DMS 273 treated with DMSO at 0.1 percent for 48 hours (cell line): ENCODE measurements at regions not wholly inside any gene's neighbourhood (a gene's known extent, or its start where the extent isn't known, plus 50 kb on each side); places are given as distances from the start of the nearest gene placed in this dataset.
"Not testable (repeated sequence)": the region's sequence is repeated elsewhere in the genome, so short reads cannot be mapped to it uniquely, and the experiment has no call there.

Experiments
- DNase-seq: peaks from one replicate; lab custom pipeline; 2025; lab: John Stamatoyannopoulos, UW

DNA sequence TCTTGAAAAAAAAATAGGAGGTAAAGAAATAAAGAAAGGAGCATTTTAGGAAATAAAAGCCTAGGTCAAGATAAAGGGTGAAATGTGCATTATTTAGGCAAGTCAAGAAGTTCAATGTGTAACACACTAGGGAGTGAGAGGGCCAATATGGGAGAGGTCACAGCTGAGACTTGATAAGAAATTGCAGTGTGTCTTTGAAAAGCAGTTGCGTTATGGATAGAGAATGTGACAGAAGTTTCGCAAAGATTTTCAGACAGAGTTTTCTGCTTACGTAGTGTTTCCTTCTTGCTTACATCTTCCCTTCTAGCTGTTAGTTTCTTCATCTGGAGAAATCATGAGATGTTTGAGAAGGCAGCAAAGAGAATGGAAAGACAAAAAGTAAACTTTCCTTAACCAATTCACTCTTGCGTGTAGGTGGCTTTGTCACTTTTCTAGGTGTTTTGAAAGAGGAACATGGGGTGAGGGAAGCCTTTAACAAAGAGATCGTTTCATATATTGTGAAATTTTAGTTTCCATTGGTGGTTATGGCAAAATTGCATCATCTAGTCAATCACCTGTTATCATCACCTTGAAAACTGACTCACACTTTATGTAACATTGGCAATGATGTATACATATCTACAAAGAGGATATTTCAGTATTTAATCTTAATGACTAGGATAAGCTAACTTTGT lies 975.5 kb downstream of the OLFM4 start:
- DNase-seq = no peak

DNA sequence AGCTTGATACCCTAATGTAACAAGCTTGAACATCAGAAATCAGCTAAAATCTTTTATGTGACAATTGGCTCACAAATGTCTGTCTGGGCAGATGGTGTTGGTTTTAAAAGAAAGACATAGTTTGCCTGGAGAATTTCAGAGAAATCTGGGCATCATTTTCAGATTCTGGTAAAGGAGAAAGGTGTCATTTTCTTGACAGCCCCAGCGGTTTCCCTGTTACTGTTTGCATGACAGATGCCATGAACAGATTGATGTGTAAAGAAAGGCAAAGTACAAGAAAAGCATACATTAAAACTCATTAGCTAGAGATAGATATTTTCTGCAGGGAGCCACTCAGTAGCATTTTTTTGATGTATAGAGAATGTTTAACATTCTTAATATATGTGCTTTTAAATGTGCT lies 987.9 kb downstream of the OLFM4 start:
- DNase-seq = no peak

GRCh38 chr13:54018485-54018884 lies 989.9 kb downstream of the OLFM4 start:
- no peak for DNase-seq

GRCh38 chr13:54029226-54029625 lies 1000.6 kb downstream of the OLFM4 start:
- DNase-seq = no peak

GRCh38 chr13:54029720-54030119 lies 1001.1 kb downstream of the OLFM4 start:
- no peak for DNase-seq

DNA sequence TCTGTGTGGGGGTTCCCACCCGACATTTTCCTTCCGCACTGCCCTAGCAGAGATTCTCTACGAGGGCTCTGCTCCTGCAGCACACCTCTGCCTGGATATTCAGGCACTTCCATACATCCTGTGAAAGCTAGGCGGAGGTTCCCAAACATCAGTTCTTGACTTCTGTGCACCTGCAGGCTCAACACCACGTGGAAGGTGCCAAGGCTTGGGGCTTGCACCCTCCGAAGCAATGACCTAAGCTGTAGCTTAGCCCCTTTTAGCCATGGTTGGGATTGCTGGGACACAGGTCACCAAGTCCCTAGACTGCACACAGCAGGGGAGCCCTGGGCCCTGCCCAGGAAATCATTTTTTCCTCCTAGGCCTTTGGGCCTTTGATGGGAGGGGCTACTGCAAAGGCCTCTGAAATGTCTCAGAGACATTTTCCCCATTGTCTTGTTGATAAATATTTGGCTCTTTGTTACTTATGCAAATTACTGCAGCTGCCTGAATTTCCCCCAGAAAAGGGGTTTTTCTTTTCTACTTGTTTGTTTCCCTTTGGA lies 1004.8 kb downstream of the OLFM4 start:
- DNase-seq = no peak

DNA sequence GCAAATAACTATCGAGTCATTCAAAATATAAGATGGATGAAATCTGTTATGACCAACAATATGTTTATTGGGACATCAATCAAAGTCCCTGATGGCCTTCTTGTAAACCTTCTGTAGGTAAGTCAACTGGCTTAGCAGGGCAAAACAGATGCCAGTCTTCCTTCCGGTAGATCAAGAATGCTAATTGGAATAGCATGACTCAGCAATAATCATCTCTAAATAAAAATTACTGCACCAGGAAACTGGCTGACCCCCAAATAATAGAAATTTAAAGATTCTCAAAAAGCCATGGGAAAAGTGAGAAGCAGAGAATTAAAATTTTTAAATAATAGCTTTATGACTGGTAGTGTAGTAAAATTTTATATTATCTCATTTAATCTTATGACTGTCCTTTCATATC lies 1005.4 kb downstream of the OLFM4 start:
- no peak for DNase-seq

DNA sequence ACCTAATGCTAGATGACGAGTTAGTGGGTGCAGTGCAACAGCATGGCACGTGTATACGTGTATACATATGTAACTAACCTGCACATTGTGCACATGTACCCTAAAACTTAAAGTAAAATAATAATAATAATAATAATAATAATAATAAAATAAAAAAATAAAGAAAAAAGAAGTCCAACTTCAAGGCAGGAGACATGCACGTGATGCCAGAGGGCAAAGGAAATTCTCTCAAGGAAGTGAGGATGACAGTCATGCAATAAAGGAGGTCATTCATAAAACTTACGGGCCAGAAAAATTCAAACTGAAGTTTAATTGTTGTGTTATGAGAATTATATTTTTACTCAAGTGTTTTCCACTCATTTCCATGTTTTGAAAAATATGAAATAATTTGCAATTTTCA lies 1028.8 kb downstream of the OLFM4 start:
- not testable (repeated sequence) for DNase-seq

DNA sequence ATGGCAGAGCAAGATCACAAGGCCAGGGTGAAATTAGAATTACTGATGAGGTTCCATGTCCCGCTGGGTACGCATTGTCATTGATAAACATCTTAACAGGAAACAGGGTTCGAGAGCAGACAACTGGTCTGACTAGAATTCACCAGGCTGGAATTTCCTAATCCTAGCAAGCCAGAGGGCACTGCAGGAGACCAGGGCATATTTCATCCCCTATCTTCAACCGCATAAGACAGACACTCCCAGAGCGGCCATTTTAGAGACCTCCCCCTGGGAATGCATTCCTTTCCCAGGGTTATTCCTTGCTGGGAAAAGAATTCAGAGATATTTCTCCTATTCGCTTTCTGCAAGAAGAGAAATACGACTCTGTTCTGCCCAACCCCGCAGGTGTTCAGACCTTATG lies 1041.3 kb downstream of the OLFM4 start:
- DNase-seq = not testable (repeated sequence)

GRCh38 chr13:54077569-54077968 lies 1049.0 kb downstream of the OLFM4 start:
- no peak for DNase-seq

GRCh38 chr13:54078271-54078870 lies 1049.8 kb downstream of the OLFM4 start:
- no peak for DNase-seq

- DNase-seq = not testable (repeated sequence)
Observed at GRCh38 chr13:54082309-54082708, 1053.7 kb downstream of the OLFM4 start.

DNA sequence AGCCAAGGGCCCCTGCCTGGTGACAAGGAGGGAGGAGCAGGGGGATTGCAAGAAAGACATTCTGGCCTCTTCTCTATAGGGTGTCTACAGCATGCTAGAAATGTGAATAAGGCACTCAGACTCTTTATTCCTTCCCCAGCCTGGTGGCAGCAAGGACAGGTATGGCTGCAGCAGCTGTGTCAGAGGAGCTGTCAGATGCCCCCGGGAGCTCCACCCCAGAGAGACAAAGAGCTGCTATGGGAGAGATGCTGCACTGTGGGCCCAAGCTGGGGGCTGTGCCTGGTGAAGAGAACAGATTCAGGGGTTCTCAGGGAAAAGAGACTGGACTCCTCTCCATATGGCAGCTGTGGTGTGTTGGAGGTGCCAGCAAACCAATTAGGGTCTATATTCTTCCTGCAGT lies 1063.3 kb downstream of the OLFM4 start:
- no peak for DNase-seq

GRCh38 chr13:54092686-54093085 lies 1064.1 kb downstream of the OLFM4 start:
- DNase-seq = no peak

DNA sequence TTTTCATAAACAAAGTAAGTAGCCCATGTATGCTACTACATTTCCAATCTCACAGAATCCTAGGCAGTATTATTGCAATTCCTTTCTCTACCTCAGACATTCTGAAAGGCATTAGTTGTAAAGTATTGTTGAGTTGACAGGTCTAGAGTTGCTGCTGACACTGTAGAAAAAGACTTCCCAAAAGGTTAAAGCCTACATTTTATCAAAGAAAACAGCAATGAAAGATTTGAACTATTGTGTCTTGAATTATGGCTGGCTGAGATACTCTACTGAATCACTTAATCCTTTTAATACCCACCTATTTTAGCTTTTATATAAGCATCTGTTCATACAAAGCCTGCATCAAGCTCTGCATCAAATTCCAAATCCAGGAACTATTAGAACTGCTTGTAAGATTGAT lies 1082.0 kb downstream of the OLFM4 start:
- DNase-seq = no peak

- DNase-seq = no peak
Observed at GRCh38 chr13:54124700-54125099, 1096.1 kb downstream of the OLFM4 start.

- not testable (repeated sequence) for DNase-seq
Observed at GRCh38 chr13:54130931-54131330, 1102.3 kb downstream of the OLFM4 start.

- not testable (repeated sequence) for DNase-seq
Observed at GRCh38 chr13:54131433-54131832, 1102.8 kb downstream of the OLFM4 start.

GRCh38 chr13:54132127-54132526 lies 1103.5 kb downstream of the OLFM4 start:
- not testable (repeated sequence) for DNase-seq

GRCh38 chr13:54132720-54133119 lies 1104.1 kb downstream of the OLFM4 start:
- not testable (repeated sequence) for DNase-seq

DNA sequence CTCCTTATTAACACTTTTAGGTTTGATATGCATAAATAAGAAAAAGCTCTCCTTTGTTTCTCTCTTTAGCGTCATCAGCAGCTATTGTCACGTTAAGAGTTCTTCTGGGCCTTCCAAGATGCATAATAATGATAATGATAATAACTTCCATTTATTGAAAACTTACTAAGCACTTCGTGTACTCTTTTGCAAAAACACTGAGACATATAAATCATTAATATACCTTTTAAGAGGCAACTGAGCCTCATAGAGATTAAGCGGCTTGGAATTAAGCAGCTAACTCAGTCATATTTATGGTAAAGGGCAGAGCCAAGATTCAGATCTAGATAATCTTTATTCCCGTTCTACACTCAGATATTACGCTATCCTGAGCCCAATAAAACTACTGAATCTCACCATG lies 1105.1 kb downstream of the OLFM4 start:
- no peak for DNase-seq

- no peak for DNase-seq
Observed at GRCh38 chr13:54144828-54145227, 1116.2 kb downstream of the OLFM4 start.

DNA sequence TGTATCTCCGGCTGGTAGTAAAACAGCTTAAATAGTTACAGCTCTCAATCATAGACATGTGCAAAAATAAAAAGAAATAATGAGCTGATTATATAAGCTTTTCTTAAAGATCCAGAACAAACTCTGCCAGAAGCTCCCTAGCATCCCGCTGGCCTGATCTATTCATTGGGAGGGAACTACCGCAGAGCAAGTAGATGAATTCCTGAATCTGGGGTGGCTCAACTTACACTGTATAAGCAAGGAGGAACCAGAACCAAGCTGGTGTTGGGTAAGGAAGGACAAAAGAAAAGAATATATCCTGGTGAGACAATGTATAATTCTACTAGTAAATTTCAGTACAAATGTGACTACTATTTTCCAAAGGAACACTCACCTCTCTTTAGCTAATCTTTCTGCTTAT lies 1122.2 kb downstream of the OLFM4 start:
- no peak for DNase-seq

GRCh38 chr13:54162069-54162468 lies 1133.5 kb downstream of the OLFM4 start:
- no peak for DNase-seq
